ENCODE measurements at regions not wholly inside any gene's neighbourhood (a gene's known extent, or its start where the extent isn't known, plus 50 kb on each side); places are given as distances from the start of the nearest gene placed in this dataset.

DNA sequence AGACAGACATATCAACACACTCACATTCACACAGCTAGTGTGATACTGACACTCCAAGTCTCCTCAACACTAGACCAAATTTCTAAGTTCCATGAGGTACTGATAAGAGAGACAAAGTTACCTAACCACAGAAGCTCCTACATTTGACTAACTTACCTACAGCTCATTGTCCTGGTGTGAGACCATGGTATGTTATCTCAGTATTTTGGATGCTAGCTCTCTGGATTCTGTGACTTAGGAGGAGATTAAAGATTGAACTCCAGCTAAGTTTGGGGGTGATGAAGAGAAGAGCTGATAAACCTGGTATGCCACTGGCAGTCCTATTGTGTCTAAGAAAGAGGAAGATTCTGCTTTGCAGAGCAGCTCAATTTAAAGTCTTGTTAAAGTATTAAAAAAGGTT, 144.0 kb upstream of the MYRIP start:
- Histone ChIP-seq H3K4me3 (no peak overlapping the region), H3K9me3 (no peaks in the 10 kb centered on the region), H3K27me3 (no peaks in the 10 kb centered on the region), H3K4me1 (no peaks in the 10 kb centered on the region), H3K36me3 (no peaks in the 10 kb centered on the region), H3K27ac (no peak overlapping the region)
- TF ChIP-seq, protein P1, sequence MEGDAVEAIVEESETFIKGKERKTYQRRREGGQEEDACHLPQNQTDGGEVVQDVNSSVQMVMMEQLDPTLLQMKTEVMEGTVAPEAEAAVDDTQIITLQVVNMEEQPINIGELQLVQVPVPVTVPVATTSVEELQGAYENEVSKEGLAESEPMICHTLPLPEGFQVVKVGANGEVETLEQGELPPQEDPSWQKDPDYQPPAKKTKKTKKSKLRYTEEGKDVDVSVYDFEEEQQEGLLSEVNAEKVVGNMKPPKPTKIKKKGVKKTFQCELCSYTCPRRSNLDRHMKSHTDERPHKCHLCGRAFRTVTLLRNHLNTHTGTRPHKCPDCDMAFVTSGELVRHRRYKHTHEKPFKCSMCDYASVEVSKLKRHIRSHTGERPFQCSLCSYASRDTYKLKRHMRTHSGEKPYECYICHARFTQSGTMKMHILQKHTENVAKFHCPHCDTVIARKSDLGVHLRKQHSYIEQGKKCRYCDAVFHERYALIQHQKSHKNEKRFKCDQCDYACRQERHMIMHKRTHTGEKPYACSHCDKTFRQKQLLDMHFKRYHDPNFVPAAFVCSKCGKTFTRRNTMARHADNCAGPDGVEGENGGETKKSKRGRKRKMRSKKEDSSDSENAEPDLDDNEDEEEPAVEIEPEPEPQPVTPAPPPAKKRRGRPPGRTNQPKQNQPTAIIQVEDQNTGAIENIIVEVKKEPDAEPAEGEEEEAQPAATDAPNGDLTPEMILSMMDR (IDR thresholded peaks at IDR 0.05), result no peak
- TF ChIP-seq POLR2AphosphoS5 (IDR thresholded peaks at IDR 0.05; ENCODE audit: insufficient read depth in 1 of 2, low read depth in 1 of 2) (no peak), POLR2A (IDR thresholded peaks at IDR 0.05) (no peak)
- no peak for DNase-seq (ENCODE audit: extremely low spot score in 2 of 2)
- intact Hi-C loops (cut with DNase I), result no loop called here

DNA sequence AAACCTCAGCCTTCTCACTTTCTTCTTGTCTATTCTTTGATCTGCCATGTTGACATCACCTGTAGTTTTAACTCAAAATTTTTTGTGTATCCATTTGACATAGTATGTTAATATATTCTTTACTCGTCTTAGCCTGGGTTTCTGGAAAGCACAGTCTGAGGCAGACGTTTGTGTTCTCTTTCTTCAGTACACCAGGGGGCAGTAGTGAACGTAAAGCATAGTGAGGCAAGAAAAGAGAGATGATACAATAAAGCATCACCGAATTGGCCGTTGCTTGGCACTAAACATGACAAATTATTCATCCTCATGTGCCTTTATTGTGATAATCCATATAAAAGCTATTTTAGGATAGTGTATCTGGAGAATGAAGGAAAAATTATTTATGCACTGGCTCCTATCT, 141.0 kb upstream of the MYRIP start:
- intact Hi-C loops (cut with DNase I), result no loop called here
- Histone ChIP-seq H3K27ac (no peak overlapping the region), H3K9me3 (no peaks in the 10 kb centered on the region), H3K27me3 (no peaks in the 10 kb centered on the region), H3K4me1 (no peaks in the 10 kb centered on the region), H3K36me3 (no peaks in the 10 kb centered on the region), H3K4me3 (no peak overlapping the region)
- TF ChIP-seq POLR2A (IDR thresholded peaks at IDR 0.05), result no peak
- no peak for TF ChIP-seq POLR2AphosphoS5 (IDR thresholded peaks at IDR 0.05; ENCODE audit: insufficient read depth in 1 of 2, low read depth in 1 of 2)
- TF ChIP-seq, protein P1 (IDR thresholded peaks at IDR 0.05), result no peak
- DNase-seq (ENCODE audit: extremely low spot score in 2 of 2), result no peak

DNA sequence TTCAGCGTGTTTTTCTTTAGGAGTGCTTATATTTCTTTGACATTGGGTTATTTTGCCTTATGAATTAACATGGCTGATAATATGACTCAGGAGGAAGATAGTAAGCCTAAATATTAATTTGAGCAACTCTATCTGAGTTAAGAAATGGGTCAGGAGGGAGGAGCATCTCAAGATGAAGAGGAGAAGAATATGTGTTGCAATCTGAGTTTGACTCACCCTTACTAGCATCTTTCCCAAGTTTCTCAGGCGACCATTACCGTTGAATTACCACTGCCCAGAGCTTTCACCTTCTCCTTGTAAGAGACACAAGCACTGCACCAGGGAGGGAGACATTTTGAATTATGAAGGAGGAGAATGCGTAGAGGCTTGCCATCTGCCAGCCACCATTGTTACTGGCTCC, 138.3 kb upstream of the MYRIP start:
- intact Hi-C loops (cut with DNase I), result no loop called here
- Histone ChIP-seq H3K27me3 (no peaks in the 10 kb centered on the region), H3K4me3 (no peak overlapping the region), H3K27ac (no peak overlapping the region), H3K36me3 (no peaks in the 10 kb centered on the region), H3K4me1 (no peaks in the 10 kb centered on the region), H3K9me3 (no peaks in the 10 kb centered on the region)
- DNase-seq (ENCODE audit: extremely low spot score in 2 of 2), result no peak
- TF ChIP-seq POLR2A (IDR thresholded peaks at IDR 0.05), result no peak
- no peak for TF ChIP-seq POLR2AphosphoS5 (IDR thresholded peaks at IDR 0.05; ENCODE audit: insufficient read depth in 1 of 2, low read depth in 1 of 2)

DNA sequence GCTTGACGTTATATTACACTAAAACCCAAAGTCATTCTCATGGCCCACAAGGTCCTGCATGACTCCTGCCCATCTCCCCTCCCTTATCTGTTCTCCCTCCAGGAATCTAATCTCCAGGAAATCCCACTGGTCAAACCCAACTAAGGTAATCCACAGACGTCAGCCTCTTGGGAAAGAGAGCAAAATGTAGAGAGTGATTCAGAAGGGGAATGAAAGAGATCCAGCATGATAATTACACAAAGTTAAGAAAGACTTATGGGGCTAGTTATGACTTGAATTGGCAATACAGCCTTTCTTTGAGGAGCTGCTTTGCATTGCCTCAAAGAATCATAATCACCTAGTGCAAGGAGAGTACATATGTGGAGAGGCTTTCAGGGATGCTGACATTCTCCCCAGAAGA, 137.8 kb upstream of the MYRIP start:
- H3K4me1 ChIP-seq, result no peaks in the 10 kb centered on the region
- no peaks in the 10 kb centered on the region for H3K9me3 ChIP-seq
- H3K27me3 ChIP-seq, result no peaks in the 10 kb centered on the region
- no peak overlapping the region for H3K27ac ChIP-seq
- intact Hi-C loops (cut with DNase I), result no loop called here
- H3K4me3 ChIP-seq, result no peak overlapping the region
- TF ChIP-seq POLR2A (IDR thresholded peaks at IDR 0.05) (no peak), POLR2AphosphoS5 (IDR thresholded peaks at IDR 0.05; ENCODE audit: insufficient read depth in 1 of 2, low read depth in 1 of 2) (no peak)
- TF ChIP-seq, protein P1 (IDR thresholded peaks at IDR 0.05), result no peak
- no peaks in the 10 kb centered on the region for H3K36me3 ChIP-seq
- no peak for DNase-seq (ENCODE audit: extremely low spot score in 2 of 2)

DNA sequence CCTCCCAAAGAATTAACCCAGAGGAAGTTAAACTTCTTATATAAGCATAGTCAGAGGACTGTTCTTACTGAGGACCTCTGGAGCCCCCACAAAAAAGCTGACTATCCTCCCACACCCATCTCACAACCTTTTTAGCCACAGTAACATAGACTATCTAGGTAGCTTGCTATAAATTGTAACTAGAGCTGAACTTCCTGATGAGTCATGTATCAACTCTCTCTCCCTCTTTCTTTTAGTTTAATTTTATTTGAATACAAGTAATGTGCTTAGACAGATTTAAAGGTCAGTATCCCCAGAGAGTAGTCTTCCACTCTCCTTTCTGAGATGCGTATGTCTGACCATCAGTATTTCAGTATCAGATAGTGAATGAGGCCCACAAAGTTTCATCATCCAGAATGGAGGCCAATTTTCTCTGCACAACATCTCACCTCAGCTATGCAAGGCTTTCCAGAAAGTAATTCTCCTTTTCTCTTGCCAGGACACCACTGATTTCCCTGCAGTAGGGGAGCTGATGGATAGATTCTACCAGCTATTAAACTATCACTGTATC, 104.0 kb upstream of the MYRIP start:
- TF ChIP-seq POLR2AphosphoS5 (IDR thresholded peaks at IDR 0.05; ENCODE audit: insufficient read depth in 1 of 2, low read depth in 1 of 2) (no peak), POLR2A (IDR thresholded peaks at IDR 0.05) (no peak)
- TF ChIP-seq, protein P1 (IDR thresholded peaks at IDR 0.05), result no peak
- intact Hi-C loops (cut with DNase I), result loop anchor here (5.0 kb wide), 1 partner anchor 472 kb away; no protein-coding TSS in a partner anchor

More for the DNA sequence above, 104.0 kb upstream of the MYRIP start:
- Histone ChIP-seq H3K27me3 (no peaks in the 10 kb centered on the region), H3K36me3 (no peaks in the 10 kb centered on the region), H3K27ac (no peak overlapping the region), H3K9me3 (no peaks in the 10 kb centered on the region), H3K4me1 (no peaks in the 10 kb centered on the region), H3K4me3 (no peak overlapping the region)
- DNase-seq (ENCODE audit: extremely low spot score in 2 of 2), result no peak

Data from vagina (tissue), 2 donors.